GM10266 (cell line): ENCODE measurements at regions not wholly inside any gene's neighbourhood (a gene's known extent, or its start where the extent isn't known, plus 50 kb on each side); places are given as distances from the start of the nearest gene placed in this dataset.

Source experiments
- DNase-seq: peaks from one replicate; pipeline ENCODE4 v3.0.0; 2012; ENCODE audit errors: extremely low spot score
- TF ChIP-seq, protein P1 (sequence below): IDR thresholded peaks from 2 replicates; pipeline ENCODE4 v1.5.1; 2012; ENCODE audit warnings: mild to moderate bottlenecking, low read depth; ENCODE audit not compliant: control insufficient read depth, insufficient read depth; ENCODE audit errors: missing control alignments

DNA sequence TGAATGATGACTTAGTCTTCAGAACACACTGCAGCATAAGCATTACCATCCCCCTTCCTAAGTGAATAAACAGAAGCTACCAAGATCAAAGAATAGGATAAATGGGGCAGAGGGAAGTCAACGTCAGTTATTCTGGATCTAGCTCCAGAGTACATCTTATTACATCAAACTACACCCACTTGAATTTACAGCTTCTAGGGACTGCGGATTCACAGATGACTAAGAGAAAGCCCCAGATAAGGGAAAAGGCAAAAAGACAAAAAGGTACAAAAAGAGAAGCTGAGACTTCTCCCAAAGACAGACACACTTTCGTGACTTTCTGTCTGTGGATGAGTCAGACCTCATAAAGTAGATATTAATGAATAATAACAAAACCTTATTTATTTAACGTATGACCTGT, 457.9 kb upstream of the BRINP1 start:
- DNase-seq: no peak
- TF ChIP-seq, protein P1, sequence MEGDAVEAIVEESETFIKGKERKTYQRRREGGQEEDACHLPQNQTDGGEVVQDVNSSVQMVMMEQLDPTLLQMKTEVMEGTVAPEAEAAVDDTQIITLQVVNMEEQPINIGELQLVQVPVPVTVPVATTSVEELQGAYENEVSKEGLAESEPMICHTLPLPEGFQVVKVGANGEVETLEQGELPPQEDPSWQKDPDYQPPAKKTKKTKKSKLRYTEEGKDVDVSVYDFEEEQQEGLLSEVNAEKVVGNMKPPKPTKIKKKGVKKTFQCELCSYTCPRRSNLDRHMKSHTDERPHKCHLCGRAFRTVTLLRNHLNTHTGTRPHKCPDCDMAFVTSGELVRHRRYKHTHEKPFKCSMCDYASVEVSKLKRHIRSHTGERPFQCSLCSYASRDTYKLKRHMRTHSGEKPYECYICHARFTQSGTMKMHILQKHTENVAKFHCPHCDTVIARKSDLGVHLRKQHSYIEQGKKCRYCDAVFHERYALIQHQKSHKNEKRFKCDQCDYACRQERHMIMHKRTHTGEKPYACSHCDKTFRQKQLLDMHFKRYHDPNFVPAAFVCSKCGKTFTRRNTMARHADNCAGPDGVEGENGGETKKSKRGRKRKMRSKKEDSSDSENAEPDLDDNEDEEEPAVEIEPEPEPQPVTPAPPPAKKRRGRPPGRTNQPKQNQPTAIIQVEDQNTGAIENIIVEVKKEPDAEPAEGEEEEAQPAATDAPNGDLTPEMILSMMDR: no peak

DNA sequence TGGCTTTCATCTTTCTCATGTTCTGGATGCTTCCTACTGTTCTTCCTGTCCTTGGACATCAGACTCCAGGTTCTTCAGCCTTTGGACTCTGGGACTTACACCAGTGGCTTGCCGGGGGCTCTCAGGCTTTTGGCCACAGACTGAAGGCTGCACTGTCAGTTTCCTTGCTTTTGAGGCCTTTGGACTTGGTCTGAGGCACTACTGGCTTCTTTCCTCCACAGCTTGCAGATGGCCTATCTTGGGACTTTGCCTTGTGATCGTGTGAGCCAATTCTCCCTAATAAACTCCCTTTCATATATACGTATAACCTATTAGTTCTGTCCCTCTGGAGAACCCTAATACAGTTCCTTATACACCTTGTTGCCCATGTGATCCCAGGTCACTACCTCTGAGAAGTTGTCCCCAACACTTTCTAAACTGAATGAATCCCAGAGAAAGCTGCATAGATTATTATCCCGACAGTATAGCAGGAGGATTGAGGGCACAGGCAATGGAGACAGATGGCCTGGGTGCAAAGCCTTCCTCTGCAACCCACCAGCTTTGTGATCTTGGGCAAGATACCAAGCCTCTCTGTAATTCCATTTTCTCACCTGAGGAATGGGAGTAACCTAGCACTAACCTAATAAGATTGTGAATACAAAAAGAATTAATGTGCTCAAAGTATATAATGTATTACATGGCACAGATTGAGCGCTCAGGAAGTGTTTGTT, 449.6 kb upstream of the BRINP1 start:
- TF ChIP-seq, protein P1: no peak
- no peak for DNase-seq

DNA sequence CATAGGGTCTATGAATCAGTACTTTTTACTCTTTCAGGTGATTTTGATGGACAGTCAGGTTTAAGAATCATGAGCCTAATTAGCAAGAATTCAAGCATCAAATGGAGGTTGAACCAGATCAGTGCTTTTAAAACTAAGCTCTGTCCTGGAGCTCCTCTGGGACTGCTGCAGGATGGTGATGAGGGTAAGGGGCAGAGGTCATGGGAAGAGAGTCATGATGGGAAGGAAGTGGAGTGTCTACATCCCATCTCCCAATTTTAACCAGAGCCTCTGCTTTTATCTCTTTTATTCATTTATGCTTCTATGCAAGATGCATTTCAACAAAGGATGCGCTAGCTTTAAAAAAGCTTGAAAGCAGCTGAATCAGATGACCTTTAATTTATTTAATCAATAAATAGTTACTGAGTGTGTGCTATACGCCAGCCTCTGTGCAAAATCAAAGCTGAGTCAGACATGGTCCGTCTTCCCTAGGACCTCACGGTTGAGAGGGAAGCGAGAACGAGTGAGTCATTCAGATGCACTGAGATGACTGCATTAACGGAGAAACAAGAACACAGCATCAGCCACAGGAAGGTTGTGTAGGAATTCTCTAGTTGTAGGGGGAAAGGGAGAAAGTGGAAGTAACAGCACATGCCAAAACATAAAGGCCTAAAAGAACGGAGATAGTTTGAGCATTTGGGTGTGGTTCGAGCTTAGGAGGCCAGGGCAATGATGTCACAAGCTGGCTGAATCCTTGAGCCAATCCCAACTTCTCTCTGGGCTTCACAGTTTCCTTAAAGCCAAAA, 441.6 kb upstream of the BRINP1 start:
- TF ChIP-seq, protein P1: no peak
- no peak for DNase-seq

DNA sequence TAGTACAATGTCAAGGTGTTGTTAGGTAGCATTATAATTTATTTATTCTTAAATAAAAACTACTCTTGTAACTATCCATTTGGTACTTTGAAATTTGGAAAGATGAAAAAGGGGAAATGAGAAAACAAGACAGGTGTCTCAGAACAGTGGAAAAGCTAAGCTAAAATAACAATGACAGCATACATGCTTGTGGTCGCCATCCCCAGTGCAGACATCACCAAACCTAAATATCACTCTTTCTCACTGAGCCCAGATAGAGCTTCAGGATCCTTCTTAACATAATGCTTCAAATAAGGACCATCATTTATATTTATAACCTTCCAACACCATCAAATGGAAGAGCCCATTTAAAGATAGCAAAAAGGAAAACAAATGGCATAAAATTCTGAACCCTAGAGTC, 434.4 kb upstream of the BRINP1 start:
- no peak for DNase-seq
- TF ChIP-seq, protein P1: no peak

DNA sequence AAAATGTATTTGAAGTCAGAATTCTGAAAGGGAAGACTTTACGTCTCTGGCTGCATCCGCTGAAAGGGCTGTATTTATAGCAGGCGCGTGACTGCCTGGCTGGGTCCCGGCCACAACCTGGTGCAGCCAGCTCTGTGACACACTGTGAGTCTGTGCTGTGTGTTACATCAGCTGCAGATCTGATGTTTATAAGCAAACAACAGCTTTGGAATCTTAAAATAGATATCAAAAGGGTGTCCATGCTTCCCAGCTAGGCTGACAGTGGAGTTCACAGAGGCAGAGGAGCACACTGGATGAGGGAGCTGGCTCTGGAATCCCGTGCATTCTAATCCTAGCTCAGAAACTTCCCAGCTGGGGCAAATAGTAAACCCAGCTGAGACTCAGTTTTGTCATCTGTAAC, 433.4 kb upstream of the BRINP1 start:
- DNase-seq: no peak
- TF ChIP-seq, protein P1: no peak

DNA sequence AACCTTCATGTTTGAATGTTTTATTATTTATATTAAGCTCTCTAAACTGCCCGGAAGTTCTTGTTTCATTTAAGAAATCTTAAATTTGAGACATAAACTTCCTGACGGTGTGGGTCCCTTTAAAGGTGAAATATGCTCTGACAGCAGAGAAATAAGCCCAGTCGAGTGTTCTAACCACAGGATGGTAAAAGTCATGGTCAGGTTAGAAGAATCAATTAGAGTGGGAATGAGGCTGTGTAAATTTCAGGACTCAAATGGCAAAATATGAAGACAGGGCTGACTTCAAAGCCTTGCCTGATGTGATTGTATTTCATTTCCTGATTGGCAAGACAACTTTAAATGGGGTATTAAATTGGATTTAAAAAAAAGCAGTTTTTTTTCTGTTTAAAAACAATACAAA, 432.9 kb upstream of the BRINP1 start:
- DNase-seq: no peak
- TF ChIP-seq, protein P1: no peak

DNA sequence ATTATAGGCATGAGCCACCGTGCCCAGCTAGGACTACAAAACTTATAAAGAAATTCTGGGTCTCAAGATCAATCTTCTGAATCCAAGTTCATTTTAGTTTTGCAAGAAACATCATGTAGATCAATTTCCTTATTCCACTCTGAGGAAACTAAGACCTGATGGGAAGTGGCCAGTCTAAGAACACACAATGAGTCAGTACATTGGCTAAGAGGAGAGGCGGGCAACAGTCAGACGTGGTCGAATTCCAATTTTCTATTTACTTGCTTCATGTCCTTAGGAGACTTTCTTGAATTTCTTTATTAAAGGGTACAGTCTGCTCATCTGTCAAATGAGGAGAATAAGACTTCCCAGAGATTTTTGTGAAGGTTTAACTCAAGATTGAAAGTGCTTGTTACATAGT, 432.1 kb upstream of the BRINP1 start:
- DNase-seq: no peak
- TF ChIP-seq, protein P1: no peak
